ENCODE measurements at regions not wholly inside any gene's neighbourhood (a gene's known extent, or its start where the extent isn't known, plus 50 kb on each side); places are given as distances from the start of the nearest gene placed in this dataset.

DNA sequence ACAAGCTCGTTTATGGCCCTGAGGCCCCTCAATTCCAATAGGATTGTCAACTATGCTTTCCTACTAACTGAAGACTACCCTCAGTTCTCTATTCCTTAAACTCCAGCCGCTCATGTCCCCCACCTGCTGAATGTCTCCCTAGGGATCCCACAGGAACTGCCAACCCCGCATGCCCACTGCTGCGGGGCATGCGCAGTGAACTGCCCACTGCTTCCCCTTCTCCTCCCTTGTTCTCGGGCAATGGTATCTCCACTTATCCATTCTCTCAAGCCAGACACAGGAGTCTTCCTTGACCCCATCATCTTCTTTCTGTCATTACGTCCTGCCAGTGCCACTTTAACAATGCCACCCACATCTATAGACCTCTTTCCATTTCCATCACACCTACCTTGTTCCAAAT, 90.0 kb downstream of the FGF18 start:
- intact Hi-C loops (cut with DNase I): no loop called here
- DNase-seq: no peak

DNA sequence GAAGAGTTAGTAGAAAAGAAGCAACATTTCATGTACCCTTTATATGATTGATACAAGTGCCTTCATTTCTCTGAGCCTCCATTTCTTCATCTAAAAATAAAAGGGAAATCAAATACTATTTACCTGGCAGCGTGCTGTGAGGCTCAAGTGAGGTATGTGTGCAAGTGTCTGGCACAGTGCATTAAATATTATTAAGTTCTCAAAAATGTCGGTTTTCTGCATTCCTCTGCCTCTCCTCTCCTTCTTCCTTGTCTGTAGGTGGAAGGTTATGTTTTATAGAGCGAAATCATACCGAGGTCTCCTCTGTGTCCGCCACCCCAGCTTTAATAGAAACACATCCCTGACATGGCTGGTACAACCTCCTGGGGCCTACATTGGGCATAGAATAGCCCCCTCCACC, 93.0 kb downstream of the FGF18 start:
- intact Hi-C loops (cut with DNase I): no loop called here
- no peak for DNase-seq
- no peak for ATAC-seq

More for the DNA sequence above, 90.0 kb downstream of the FGF18 start:
- ATAC-seq: no peak

DNA sequence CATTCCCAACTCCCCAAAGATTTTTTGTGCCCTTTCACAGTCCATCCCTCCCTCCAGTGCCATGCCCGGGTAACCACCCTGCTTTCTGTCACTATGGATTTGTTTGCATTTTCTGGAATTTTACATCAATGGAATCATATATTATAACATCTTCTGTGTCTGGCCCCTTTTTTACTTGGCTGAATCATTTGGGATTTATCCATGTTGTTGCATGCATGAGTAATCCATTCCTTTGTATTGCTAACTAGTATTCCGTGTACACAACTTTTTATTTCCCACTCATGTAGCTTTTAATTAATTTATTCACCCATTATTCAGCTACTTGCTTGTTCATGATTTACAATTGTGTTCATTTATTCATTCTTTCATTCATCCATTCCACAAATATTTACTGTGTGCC, 94.1 kb downstream of the FGF18 start:
- intact Hi-C loops (cut with DNase I): no loop called here
- no peak for DNase-seq
- no peak for ATAC-seq

DNA sequence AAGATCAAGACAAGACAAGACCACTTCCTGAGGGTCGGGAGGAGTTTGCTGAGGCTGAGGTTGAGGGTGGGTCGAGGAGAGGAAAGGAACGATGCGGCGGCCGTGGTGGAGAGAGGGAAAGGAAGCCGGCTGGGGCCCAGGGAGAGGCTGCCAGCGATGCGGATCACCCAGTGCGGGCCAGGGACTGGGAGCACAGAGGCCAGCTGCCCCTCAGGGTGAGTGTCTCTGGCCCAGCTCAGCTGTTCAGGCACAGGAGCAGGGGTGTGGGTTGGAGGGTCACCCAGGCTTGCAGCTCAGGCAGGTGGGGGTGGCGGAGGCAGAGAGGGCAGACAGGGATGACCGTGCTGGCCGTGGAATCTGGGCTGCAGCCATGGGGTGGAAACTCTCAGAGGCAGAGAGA, 99.5 kb downstream of the FGF18 start:
- intact Hi-C loops (cut with DNase I): no loop called here
- no peak for ATAC-seq
- DNase-seq: no peak

DNA sequence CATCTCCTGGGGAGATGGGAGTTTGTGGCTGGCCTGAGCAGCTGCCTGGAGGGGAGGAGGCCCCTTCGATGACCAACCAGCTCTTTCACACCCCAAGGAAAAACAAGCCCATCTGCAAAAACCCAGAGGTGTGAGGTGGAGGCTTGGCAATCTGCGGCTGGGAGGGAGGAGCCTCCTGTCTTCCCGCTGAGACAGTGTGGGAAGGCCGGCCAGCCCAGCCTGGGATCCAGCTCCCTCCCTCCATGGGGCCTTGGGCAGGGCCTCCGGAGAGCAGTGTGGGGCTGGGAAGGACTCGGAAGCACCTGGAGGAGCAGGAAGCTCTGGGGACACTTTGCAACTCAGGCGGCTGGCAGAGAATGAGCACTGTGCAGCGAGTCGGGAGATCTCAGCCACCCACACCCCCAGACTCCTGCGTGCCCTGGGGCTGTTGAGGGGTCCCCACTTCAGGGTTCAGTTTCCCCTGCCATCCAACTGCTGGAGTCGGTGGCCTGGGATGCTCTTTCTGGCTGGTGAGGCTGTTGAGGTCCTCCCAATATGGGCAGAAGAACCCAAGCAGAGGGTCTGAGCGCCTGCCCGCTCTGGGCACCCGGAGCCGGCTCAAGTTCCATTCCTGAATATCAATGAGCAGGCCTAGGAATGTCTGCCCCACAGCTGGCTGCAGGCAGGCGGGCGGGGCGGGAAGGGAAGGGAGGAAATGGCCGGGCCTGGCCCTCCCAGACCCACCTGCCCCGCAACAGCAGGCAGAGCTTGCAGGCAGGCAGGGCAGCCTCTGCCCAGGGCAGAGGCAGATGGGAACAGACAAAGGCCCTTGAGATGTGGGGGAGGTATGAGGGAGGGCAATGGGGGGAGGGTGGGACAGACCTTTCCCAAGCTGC, 101.1 kb downstream of the FGF18 start:
- ATAC-seq (peak; percentile 53 to 77), DNase-seq (peak; percentile 40)
- intact Hi-C loops (cut with DNase I): no loop called here

DNA sequence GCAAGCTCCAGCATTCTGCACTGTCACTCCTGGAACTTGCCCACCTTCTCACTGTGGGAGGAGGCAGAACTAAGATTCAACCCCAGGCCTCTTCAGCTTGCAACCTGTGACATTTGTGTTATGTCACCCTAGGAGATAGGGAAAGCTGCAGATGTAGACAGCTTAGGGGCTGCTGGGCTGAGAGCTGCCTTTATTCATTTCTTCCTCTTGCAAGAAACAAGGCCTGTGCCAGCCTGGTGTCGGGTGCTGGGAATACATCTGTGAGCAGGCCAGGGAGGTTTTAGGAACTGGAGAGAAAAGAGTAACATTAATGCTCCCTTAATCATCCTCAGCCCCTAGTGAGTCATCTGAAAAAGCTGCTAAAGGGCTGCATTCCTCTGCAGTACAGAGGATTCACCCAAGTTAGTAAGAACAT, 101.8 kb downstream of the FGF18 start:
- intact Hi-C loops (cut with DNase I): no loop called here

DNA sequence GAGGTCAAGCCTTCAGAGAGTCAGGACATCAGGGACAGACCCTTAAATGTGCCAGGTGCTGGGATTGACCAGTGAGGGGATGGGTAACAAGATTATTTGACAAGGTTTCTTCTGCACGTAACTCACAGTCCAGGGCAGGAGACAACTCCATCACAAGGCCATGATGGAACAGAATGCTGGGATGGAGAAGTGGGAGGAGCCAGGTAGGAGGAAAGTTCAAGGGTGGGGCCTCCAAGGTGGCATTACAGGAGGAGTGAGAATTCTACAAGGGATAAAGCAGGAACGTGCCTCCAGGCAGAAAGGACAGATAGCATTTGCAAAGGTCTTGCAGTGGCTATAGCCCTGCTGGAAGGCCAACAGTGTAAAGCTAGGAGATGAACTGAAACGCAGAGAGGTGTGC, 102.2 kb downstream of the FGF18 start:
- no peak for ATAC-seq
- DNase-seq: no peak
- intact Hi-C loops (cut with DNase I): no loop called here

More for the DNA sequence above, 101.8 kb downstream of the FGF18 start:
- ATAC-seq (peak; percentile 24 to 92), DNase-seq (peak; percentile 38)

DNA sequence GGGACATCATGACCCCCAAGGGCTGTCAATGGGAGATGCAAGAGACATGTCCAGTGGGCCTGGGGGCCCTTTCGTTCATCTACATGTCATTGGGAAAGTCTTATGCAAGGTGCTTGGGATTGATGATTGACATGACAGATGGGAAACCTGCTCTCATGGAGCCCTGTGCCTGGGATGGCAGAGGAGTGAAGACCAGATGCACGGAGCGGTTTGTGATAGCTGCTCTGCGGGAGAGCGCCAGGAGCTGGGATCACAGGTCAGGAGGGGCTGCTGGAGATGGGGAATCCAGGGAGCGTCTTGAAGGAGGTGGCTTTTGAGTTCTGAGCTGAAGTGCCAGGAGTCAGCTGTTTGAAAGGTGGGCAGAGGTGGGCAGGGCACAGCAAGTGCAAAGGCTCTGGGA, 104.3 kb downstream of the FGF18 start:
- no peak for ATAC-seq
- intact Hi-C loops (cut with DNase I): no loop called here
- DNase-seq: no peak

DNA sequence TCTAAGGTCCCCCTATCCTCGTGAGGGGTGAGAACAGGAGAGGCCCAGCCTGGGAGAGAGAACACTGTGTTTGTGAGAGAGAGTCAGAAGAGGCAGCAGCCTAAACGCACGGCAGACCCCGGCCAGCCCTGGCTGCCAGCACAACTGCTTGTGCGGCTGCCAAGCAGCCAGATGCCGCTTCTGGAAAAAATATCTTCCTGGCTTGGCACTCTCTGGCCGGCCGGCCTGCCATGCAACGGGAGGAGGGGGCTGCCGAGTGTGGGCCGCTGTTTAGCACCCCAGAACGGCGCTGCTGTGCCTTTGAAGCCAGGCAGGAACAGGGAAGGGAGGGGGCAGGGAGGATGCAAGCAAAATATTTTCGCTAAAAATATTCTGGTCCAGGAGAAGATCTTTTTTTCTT, 105.0 kb downstream of the FGF18 start:
- intact Hi-C loops (cut with DNase I): no loop called here
- ATAC-seq: peak in 1 of 2 donors; percentile 45
- peak; percentile 34 for DNase-seq

DNA sequence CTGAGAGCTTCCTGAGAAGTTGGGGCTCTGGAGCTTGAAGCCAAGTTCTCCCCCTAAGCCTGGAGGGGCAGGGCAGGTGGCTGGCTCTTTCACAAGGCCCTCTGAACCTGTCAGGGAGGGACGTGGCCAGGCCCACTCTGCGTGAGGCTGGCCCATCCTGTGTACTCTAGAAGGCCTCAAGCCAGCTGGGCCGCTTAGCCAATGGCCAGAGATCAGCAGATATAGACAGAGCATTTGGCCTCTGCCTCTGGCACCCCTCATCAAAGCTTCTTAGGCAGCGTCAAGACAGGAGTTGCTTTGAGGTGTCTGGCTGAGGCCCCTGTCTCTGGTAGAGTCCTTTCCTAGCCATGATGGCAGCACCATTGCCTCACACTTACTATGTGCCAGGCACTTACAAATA, 105.6 kb downstream of the FGF18 start:
- no peak for DNase-seq
- ATAC-seq: no peak
- intact Hi-C loops (cut with DNase I): no loop called here

DNA sequence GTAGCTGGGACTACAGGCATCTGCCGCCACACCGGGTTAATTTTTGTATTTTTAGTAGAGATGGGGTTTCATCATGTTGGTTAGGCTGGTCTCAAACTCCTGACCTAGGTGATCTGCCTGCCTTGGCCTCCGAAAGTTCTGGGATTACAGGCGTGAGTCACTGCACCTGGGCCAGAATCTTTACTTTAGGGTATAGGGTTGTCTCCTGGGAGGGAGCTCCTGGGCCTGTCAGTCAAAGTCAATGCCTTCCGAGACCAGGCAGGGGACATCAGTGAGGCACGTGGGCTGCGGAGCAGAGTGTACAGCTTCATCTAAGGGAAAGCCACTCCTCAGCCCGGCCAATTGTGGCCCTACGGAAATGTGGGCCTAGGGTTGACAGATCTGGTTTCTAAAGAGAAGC, 108.6 kb downstream of the FGF18 start:
- intact Hi-C loops (cut with DNase I): no loop called here
- ATAC-seq: no peak
- DNase-seq: no peak

DNA sequence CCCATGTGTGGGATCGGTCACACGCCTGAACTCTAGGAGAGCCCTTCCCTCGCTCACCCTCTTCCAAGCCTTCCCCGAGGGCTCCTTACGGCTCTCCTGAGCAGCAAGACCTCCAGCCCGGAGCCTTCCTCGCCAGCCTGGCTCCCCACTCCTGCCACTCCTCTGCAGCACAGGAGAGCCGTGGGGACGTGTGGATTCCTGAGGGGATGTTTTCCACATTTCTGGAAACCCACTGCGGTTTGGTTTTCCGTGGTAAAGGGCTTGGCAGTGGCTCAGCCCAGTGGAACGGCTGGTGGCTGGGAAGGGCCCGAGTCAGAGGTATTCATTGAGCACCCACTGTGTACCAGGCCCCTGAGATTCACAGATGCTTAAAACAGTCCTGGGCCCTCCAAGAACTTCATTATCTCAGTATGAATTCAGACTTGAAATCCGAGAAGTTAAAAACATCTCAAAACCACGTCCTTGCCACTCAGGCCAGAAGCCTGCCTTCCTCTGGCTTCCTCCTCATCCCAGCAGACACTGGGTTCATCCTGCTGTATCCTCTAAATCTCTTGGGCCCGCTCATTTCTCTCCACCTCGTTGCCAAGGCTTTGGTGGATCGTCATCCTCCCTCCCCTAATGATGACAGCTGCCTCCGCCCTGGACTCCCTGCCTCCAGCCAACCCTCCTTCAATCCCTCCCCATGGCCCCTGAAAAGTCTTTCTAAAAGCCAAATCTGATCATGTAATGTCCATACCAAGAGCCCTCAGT, 109.6 kb downstream of the FGF18 start:
- DNase-seq (no peak), ATAC-seq (no peak)
- intact Hi-C loops (cut with DNase I): no loop called here

DNA sequence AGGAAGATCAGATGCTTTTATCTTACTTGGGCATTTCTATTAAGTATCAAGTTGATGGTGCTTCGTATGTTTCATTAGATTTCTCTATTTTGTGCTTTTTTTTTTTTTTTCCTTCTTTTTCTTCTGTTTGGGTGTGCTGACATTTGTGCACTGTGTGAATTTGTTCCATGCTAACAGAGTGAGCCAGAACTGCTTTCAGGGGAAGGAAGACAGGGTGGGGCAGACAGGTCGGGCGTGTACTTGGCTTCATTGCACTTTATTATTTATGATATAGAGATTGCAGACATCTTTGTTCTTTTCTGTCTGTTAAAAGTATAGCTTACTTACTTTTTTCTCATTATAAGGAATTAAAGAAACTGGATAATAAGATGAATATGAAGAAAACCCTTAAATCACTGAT, 112.2 kb downstream of the FGF18 start:
- DNase-seq: no peak
- intact Hi-C loops (cut with DNase I): no loop called here
- ATAC-seq: no peak

DNA sequence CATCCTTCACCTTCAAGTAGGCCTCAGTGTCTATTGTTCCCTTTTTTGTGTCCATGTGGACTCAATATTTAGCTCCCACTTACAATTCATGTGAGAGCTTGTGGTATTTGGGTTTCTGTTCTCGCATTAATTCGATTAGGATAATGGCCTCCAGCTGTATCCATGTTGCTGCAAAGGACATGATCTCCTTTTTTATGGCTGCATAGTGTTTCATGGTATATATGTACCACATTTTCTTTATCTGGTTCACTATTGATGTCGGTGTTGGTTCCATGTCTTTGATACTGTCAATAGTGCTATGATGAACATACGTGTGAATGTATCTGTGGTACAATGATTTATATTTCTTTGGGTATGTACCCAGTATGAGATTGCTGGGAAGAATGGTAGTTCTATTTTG, 113.7 kb downstream of the FGF18 start:
- intact Hi-C loops (cut with DNase I): no loop called here
- no peak for ATAC-seq
- DNase-seq: no peak

DNA sequence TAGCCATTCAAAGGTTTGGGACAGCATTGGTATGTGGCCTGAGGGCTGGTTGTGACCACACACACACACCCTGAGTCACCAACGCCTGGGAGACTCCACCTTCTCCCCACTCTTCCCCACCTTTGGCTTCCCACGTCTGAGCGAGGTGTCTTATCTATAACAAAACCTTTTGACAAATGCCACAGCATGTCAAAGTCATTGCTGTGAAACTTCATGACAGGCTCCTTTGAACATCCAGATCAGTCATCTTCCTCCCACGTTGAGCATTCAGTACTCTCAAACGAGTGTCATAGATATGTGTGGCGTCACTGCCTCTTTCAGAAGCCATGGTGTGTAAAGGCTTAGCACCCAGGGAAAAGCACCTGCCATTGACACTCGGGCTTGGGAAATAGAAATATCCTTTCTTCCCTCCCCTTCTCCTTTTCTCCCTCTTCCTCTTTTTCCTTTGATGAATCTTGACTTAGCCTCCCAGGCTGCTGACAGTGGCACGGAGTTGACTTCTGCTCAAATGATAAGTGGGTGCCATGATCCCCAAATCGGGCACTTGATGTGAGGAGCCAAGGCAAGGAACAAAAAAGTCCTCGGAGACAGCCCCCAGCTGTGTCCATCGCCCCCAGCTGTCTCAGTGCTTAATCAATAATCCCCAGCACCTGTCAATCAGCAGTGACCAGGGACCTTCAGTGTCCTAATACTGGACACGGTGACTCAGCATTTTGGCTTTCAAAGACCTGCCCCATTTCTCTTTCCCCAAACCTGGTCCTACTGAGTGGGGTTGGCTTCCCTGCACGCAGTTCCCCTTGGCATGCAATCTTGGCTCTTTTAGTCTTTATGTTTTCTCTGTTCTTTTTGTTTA, 114.8 kb downstream of the FGF18 start:
- intact Hi-C loops (cut with DNase I): no loop called here
- no peak for DNase-seq

DNA sequence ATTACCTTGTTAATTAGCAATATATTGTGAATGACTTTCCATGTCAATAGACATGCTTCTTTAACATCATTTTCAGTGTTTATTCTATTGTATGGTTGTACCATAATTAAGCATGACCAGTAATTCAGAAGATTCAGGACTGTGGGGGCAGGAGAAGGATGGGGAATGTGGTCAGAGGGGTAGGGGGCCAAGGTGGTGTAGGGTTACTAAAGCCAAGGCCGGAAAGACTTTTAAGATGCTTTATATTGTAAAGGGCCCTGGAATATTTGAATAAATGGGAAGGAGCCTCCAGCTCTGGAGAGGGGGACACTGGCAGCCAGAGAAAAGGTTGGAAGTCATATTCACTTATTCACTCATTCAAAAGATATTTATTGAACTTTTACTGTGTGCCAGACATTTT, 115.7 kb downstream of the FGF18 start:
- DNase-seq (no peak), ATAC-seq (no peak)
- intact Hi-C loops (cut with DNase I): no loop called here

More for the DNA sequence above, 114.8 kb downstream of the FGF18 start:
- ATAC-seq: peak in 1 of 2 donors; percentile 67

DNA sequence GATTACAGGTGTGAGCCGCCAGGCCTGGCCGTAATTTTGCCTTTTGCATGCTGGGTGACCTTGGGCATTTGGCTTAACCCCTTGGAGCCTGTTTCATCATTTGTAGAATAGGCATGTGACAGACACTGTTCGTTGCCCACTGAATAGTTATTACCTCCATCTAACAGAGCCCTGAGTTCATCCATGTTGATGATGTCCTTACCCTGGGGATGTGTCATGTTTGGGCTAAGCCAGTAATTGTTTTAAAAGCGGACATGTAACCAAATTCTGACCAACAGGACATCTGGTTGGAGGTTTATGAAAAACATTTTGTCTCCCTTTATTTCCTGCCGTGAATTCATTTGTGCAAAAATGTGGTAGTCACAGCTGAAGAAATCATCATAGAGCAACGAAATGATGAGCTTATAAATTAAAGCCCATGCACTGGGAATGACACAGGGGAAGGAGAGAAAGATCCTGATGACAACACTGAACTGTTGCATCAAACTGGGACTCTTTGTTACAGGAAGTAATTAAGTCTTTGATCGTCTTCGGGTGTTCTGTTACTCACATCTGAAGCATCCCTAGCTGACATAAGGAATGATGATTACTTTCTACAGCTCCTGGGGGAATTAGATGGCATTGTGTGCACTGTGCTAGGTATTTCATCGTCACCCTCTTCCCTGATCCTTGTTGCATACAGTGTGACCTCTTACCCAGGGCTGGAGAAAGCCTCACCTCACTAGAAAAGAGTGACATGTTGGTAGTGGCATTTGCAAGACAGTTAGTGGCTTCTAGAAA, 117.8 kb downstream of the FGF18 start:
- DNase-seq (no peak), ATAC-seq (no peak)
- intact Hi-C loops (cut with DNase I): no loop called here

DNA sequence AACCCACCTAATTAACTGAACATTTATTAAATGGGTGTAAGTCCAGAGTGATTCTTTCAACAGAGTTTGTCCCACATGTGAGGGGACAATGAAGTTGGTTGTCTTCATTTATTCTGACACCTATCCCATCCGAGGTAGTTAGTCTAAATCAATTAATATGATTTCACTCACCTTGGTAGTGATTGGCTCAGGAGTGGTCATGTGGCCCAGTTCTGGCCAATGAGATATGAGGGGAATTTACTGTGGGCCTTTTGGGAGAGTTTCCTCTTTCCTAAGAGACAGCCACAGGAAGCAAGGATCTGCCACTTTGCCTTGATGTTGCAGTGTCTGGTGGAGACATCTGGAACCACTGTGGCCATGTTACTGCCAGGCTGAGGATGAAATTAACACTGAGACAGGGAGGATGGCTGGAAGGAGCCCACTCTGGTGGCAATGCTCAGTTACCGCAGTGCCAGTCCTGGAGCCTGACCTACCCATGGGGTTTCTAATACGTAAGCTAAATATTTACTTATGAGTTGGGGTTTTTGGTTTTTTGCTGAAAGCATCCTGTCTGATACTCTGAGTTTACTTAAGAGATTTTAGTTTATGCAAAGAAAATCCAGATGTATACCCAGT, 118.6 kb downstream of the FGF18 start:
- intact Hi-C loops (cut with DNase I): no loop called here
- no peak for DNase-seq
- ATAC-seq: no peak

DNA sequence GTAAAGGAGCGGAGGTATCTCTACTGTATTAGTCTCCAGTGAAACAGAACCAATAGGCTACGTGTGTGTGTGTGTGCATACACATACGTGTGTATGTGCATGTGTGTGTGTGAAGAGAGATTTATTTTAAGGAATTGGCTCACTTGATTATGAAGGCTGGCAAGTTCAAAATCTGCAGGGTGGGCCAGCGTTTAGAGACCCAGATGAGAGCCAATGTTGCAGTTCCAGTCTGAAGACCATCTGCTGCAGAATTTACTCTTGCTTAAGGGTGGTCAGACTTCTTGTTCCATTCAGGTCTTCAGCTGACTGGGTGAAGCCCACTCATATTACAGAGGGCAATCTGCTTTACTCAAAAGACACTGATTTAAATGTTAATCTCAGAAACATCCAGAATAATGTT, 119.2 kb downstream of the FGF18 start:
- intact Hi-C loops (cut with DNase I): no loop called here
- ATAC-seq: no peak
- no peak for DNase-seq
